Tibial artery (tissue), 4 donors: ENCODE measurements at regions not wholly inside any gene's neighbourhood (a gene's known extent, or its start where the extent isn't known, plus 50 kb on each side); places are given as distances from the start of the nearest gene placed in this dataset.

Experiments used
- DNase-seq, 2 donors: peaks; one replicate each; pipeline ENCODE4 v3.0.0-alpha.2; 2019
- H3K27ac ChIP-seq, 2 donors: fragments of 200-600 bp; sonication (generic) in 1 of 2; 1 replicate in 1 of 2; 2 replicates in 1 of 2; pipeline ENCODE4 v1.5.1; 2018 to 2019; ENCODE audit warnings: mild to moderate bottlenecking in 1 of 2
- H3K27me3 ChIP-seq, 2 donors: fragments of 200-600 bp; sonication (generic) in 1 of 2; one replicate each; pipeline versions ENCODE4 v1.5.1 to v1.6.0; 2016 to 2019
- H3K36me3 ChIP-seq, 3 donors: fragments of 200-600 bp; sonication (generic) in 2 of 3; one replicate each; pipeline ENCODE4 v1.5.1; 2016 to 2019; ENCODE audit warnings: mild to moderate bottlenecking in 2 of 3
- H3K4me1 ChIP-seq, 4 donors: fragments of 200-600 bp; sonication (generic) in 2 of 4; 1 replicate in 3 of 4; 2 replicates in 1 of 4; pipeline ENCODE4 v1.5.1; 2016 to 2019
- H3K4me3 ChIP-seq, 2 donors: fragments of 200-600 bp; sonication (generic) in 1 of 2; 1 replicate in 1 of 2; 2 replicates in 1 of 2; pipeline ENCODE4 v1.5.1; 2018 to 2019; ENCODE audit warnings: mild to moderate bottlenecking in 2 of 2
- H3K9me3 ChIP-seq, 3 donors: fragments of 200-600 bp; sonication (generic) in 1 of 3; one replicate each; pipeline ENCODE4 v1.5.1; 2016 to 2019
- CTCF ChIP-seq, 2 experiments: fragments of 200-600 bp in 1 of 2; fragments of 450-650 bp in 1 of 2; IDR thresholded peaks; one replicate each; pipeline ENCODE4 v1.5.1; 2017 to 2019; ENCODE audit warnings: antibody characterized with exemption in 2 of 2, mild to moderate bottlenecking in 1 of 2, moderate library complexity in 1 of 2
- intact Hi-C: fragments of 100-400 bp; cut with DNase I; formaldehyde crosslinking; loops from one replicate; pipeline ENCODE4 v1.15.0; 2023; ENCODE audit warnings: low total_unique reads

DNA sequence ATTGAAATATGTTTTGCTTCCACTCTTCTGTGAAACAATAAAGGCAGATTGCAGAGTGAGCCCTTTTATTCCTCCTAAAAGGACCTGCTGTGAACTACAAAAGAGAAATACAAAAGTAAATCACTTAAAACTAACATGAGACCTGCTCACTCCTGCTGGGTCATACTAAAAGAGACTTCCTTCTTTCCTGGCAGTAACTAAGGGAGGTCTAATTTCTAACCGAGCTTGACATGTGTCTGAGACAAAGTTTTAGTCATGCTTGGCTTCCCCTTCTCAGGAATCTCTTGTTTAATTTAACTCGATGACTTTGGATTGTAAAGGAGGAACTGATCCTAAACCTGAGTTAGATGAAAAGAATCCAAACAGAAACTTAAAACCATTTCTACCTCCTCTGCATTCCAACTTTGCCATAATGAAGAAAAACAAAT lies 86.4 kb upstream of the CDH6 start:
- intact Hi-C loops: no loop called here
- H3K4me3 ChIP-seq: no peak overlapping the region
- peak overlapping the region in 1 of 2 donors; percentile 2 for H3K27ac ChIP-seq
- H3K9me3 ChIP-seq: no peaks in the 10 kb centered on the region
- H3K4me1 ChIP-seq: peaks cover 0 to 21% (median 5%) of the 10 kb centered on the region in 4 donors
- DNase-seq: no peak
- no peaks in the 10 kb centered on the region for H3K36me3 ChIP-seq
- TF ChIP-seq CTCF (IDR thresholded peaks at IDR 0.05): no peak
- H3K27me3 ChIP-seq: no peaks in the 10 kb centered on the region

GRCh38 chr5:31106691-31107090 lies 86.8 kb upstream of the CDH6 start:
- peak overlapping the region in 1 of 2 donors; percentile 2 for H3K27ac ChIP-seq
- intact Hi-C loops: no loop called here
- H3K27me3 ChIP-seq: no peaks in the 10 kb centered on the region
- no peak for DNase-seq
- no peaks in the 10 kb centered on the region for H3K9me3 ChIP-seq
- peaks cover 0 to 21% (median 5%) of the 10 kb centered on the region in 4 donors for H3K4me1 ChIP-seq
- TF ChIP-seq CTCF (IDR thresholded peaks at IDR 0.05): no peak
- no peak overlapping the region for H3K4me3 ChIP-seq
- no peaks in the 10 kb centered on the region for H3K36me3 ChIP-seq

GRCh38 chr5:31106278-31106677 lies 87.2 kb upstream of the CDH6 start:
- H3K27me3 ChIP-seq: no peaks in the 10 kb centered on the region
- no peaks in the 10 kb centered on the region for H3K36me3 ChIP-seq
- no peak for DNase-seq
- H3K9me3 ChIP-seq: no peaks in the 10 kb centered on the region
- intact Hi-C loops: no loop called here
- peak overlapping the region in 1 of 2 donors; percentile 2 for H3K27ac ChIP-seq
- H3K4me3 ChIP-seq: no peak overlapping the region
- TF ChIP-seq CTCF (IDR thresholded peaks at IDR 0.05): no peak
- peaks cover 0 to 21% (median 5%) of the 10 kb centered on the region in 4 donors for H3K4me1 ChIP-seq

DNA sequence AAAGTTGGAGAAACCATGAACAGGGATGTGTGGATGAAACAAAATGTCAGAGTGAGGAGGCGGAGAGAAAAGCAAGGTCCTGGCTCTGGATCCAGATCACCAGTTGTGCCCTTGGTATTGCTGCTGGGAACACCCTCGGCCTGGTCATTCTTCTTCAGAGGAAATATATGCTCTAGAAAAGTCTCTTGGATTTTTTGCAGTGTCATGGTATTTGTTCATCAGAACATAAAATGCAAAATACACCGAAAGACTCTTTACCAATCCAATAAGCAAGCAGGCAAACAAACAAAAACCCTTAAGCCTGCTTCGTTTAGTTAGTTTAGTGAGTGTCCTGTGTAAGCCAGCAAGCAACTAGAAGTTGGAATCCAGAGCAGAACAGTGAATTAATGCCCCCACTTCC lies 88.7 kb upstream of the CDH6 start:
- Histone ChIP-seq H3K27me3 (no peaks in the 10 kb centered on the region), H3K4me3 (no peak overlapping the region), H3K36me3 (no peaks in the 10 kb centered on the region), H3K27ac (no peak overlapping the region), H3K4me1 (peaks cover 0 to 21% (median 5%) of the 10 kb centered on the region in 4 donors), H3K9me3 (no peaks in the 10 kb centered on the region)
- TF ChIP-seq CTCF (IDR thresholded peaks at IDR 0.05): no peak
- intact Hi-C loops: no loop called here
- DNase-seq: no peak

DNA sequence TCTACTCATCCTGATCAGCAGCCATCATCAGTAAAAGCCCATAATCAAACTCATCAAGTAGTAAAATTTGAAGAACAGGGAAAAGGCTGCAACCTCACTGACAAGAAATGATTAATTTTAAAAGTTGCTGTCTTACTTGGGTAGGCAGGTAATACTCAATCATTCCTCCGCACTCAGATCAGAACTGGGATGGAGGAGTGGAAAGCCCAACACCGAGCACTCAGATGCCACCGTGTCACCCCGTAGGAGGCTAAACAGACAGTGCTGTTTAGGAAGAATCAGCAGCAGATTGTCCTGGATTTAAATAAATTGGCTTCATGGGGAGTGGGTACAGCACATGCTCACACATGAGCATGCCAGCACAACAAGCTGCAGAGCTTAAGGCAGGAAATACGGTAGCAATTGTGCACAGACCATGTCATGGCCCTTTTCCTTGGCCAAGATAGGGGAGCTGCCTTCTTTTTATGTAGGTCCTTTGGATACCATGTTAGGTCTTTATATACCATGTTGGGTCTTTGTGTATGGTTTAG lies 92.6 kb upstream of the CDH6 start:
- Histone ChIP-seq H3K36me3 (no peaks in the 10 kb centered on the region), H3K27me3 (no peaks in the 10 kb centered on the region), H3K27ac (no peak overlapping the region), H3K9me3 (no peaks in the 10 kb centered on the region), H3K4me1 (peaks cover 0 to 19% (median 6%) of the 10 kb centered on the region in 4 donors), H3K4me3 (no peak overlapping the region)
- intact Hi-C loops: no loop called here
- no peak for TF ChIP-seq CTCF (IDR thresholded peaks at IDR 0.05)
- no peak for DNase-seq
